Testis (tissue), 2 donors: ENCODE measurements at regions not wholly inside any gene's neighbourhood (a gene's known extent, or its start where the extent isn't known, plus 50 kb on each side); places are given as distances from the start of the nearest gene placed in this dataset.

ENCODE experiments used
- CTCF ChIP-seq, 3 experiments: fragments of 450-650 bp in 2 of 3; fragments of 200-600 bp in 1 of 3; sonication (generic) in 1 of 3; IDR thresholded peaks; one replicate each; pipeline ENCODE4 v1.5.1; 2016 to 2019; ENCODE audit warnings: antibody characterized with exemption in 3 of 3, mild to moderate bottlenecking in 2 of 3, moderate library complexity in 1 of 3
- POLR2A ChIP-seq: fragments of 450-650 bp; IDR thresholded peaks from one replicate; pipeline ENCODE4 v1.6.1; 2017; ENCODE audit warnings: antibody characterized with exemption, mild to moderate bottlenecking, moderate library complexity

- TF ChIP-seq CTCF (IDR thresholded peaks at IDR 0.05) (no peak), POLR2A (no peak)
These were observed 174.5 kb downstream of the CDC5L start for GRCh38 chr6:44561832-44562665.
